GM10266 (cell line): ENCODE measurements at regions not wholly inside any gene's neighbourhood (a gene's known extent, or its start where the extent isn't known, plus 50 kb on each side); places are given as distances from the start of the nearest gene placed in this dataset.

Experiments used
- DNase-seq: peaks from one replicate; pipeline ENCODE4 v3.0.0; 2012; ENCODE audit errors: extremely low spot score
- CTCF ChIP-seq: IDR thresholded peaks from 2 replicates; pipeline ENCODE4 v1.5.1; 2012; ENCODE audit warnings: mild to moderate bottlenecking, low read depth; ENCODE audit not compliant: control insufficient read depth, insufficient read depth; ENCODE audit errors: missing control alignments

DNA sequence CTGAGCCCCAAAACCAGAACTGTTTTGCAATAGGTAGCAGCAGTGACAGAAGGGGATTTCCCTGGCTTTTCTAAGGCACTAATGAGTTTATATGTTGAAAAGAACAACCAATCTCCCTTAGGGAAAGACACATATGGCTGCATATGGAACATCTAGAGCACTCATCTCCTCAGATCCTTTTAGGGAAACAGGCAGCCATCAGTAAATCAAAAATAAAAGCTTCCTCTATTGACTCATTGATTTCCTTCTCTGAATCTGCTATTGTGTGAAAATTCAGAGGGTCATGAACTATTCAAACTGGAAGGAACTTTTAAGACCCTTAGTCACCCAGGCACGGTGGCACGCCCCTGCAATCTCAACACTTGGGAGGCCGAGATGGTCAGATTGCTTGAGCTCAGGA, 110.9 kb upstream of the NANOS1 start:
- no peak for DNase-seq
- no peak for TF ChIP-seq CTCF

DNA sequence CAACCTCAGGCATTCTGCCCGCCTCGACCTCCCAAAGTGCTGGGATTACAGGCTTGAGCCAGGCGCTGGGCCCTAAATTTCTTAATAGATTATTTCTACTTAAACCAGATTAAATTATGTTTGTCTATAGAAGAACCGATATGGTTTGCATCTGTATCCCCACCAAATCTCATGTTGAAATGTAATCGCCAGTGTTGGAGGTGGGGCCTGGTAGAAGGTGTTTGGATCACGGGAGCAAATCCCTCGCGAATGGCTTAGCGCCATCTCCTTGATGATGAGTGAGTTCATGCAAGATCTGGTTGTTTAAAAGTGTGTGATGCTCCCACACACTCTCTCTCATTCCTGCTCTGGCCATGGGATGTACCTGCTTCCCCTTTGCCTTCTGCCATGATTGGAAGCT, 109.3 kb upstream of the NANOS1 start:
- TF ChIP-seq CTCF: no peak

DNA sequence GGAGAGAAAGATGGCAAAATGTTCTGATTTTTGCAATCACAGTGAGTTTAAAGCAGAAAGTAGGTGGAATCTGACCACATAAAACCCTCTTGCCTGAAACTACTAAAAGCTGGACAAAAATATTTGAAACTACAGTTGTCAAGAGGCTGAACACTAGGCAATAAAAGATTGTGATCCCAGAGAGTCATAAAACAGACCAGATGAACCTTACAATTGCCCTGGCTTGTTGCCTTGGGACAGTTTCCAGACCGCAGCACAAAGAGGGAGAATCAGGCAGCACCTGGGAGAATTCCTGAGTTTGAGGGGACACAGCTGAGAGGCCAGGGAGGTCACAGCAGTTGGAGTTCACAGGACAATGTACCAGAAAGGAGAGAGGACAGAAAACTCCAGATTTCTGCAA, 107.3 kb upstream of the NANOS1 start:
- TF ChIP-seq CTCF: no peak
- DNase-seq: no peak

More for the DNA sequence above, 109.3 kb upstream of the NANOS1 start:
- DNase-seq: no peak

DNA sequence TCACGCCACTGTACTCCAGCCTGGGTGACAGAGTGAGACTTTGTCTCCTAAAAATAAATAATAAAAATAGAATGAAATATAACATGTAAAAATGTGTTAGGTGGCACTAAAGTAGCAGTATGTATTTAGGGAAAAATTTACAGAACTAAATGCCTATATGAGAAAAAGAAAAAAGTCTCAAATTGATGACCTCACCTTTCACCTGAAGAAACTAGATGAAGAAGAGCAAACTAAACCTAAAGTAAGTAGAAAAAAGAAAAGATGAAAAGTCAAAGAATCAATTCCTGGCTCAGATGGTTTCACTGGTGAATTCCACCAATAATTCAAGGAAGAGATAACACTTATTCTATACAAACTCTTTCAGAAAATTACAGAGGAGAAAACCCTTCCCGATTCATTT, 106.5 kb upstream of the NANOS1 start:
- TF ChIP-seq CTCF: no peak
- DNase-seq: no peak

- no peak for TF ChIP-seq CTCF
- no peak for DNase-seq
Observed at GRCh38 chr10:118924493-118924892, 105.0 kb upstream of the NANOS1 start.

GRCh38 chr10:118925404-118926071, 104.0 kb upstream of the NANOS1 start:
- TF ChIP-seq CTCF: no peak

DNA sequence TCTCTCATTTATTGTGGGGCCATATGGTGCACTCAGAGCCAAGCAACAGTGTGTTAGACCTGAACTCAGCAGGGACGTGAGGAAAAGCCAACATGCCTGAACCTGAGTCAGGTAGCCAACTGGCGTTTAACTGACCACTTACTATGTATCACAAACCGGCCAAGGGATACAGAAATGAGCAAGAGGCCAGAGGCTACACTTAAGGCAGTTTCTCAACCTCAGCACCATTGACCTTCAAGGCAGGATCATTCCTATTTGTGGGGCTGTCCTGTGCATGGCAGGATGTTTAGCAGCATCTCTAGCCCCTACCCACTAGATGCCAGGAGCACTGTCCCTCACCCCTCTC, 103.5 kb upstream of the NANOS1 start:
- TF ChIP-seq CTCF: no peak
- no peak for DNase-seq

More at GRCh38 chr10:118925404-118926071, 104.0 kb upstream of the NANOS1 start:
- DNase-seq: no peak
